Mesenchymal stem cell (in vitro differentiated cells and primary cell): ENCODE measurements at regions not wholly inside any gene's neighbourhood (a gene's known extent, or its start where the extent isn't known, plus 50 kb on each side); places are given as distances from the start of the nearest gene placed in this dataset.

Experiments
- DNase-seq: peaks from one replicate; pipeline ENCODE4 v3.0.0-alpha.2; 2013
- H2AFZ ChIP-seq: one replicate; pipeline ENCODE4 v1.6.1; 2013; ENCODE audit warnings: low read depth, mild to moderate bottlenecking, control low read depth, inconsistent platforms, low read length, moderate library complexity
- H2AK5ac ChIP-seq: 2 replicates; pipeline ENCODE4 v1.6.1; 2013; ENCODE audit warnings: low read length, moderate library complexity, mild to moderate bottlenecking, inconsistent platforms; ENCODE audit not compliant: severe bottlenecking
- H2BK120ac ChIP-seq: one replicate; pipeline ENCODE4 v1.6.1; 2013; ENCODE audit warnings: low read depth, mild to moderate bottlenecking, inconsistent platforms, low read length, moderate library complexity
- H2BK12ac ChIP-seq, 2 experiments: one replicate each; pipeline ENCODE4 v1.6.1; 2013; ENCODE audit warnings: inconsistent platforms in 2 of 2, low read length in 2 of 2, mild to moderate bottlenecking in 2 of 2, moderate library complexity in 2 of 2, control low read depth in 1 of 2
- H2BK15ac ChIP-seq: one replicate; pipeline ENCODE4 v1.6.1; 2013; ENCODE audit warnings: mild to moderate bottlenecking, low read depth, inconsistent platforms; ENCODE audit not compliant: poor library complexity, severe bottlenecking
- H2BK5ac ChIP-seq: 2 replicates; pipeline ENCODE4 v1.6.1; 2013; ENCODE audit warnings: low read depth, mild to moderate bottlenecking, low read length, control low read depth, inconsistent platforms; ENCODE audit not compliant: poor library complexity, severe bottlenecking
- H3K14ac ChIP-seq, 2 experiments: one replicate each; pipeline ENCODE4 v1.6.1; 2013; ENCODE audit warnings: inconsistent platforms in 2 of 2, low read length in 2 of 2, control low read depth in 1 of 2, mild to moderate bottlenecking in 1 of 2, moderate library complexity in 1 of 2
- H3K18ac ChIP-seq, 2 experiments: one replicate each; pipeline ENCODE4 v1.6.1; 2013; ENCODE audit warnings: inconsistent platforms in 2 of 2, low read length in 2 of 2, control low read depth in 1 of 2, low read depth in 1 of 2, mild to moderate bottlenecking in 1 of 2
- H3K23ac ChIP-seq, 2 experiments: one replicate each; pipeline ENCODE4 v1.6.1; 2013; ENCODE audit warnings: inconsistent platforms in 2 of 2, low read length in 2 of 2, mild to moderate bottlenecking in 2 of 2, moderate library complexity in 2 of 2, control low read depth in 1 of 2
- H3K27ac ChIP-seq: 2 replicates; pipeline ENCODE4 v1.5.1; 2013; ENCODE audit warnings: mild to moderate bottlenecking, moderate library complexity, low read length, control low read depth, inconsistent platforms; ENCODE audit not compliant: poor library complexity, severe bottlenecking
- H3K27me3 ChIP-seq, 2 experiments: 2 replicates each; pipeline versions ENCODE4 v1.6.1 to v1.7.0; 2013; ENCODE audit warnings: low read length in 2 of 2, mild to moderate bottlenecking in 2 of 2, moderate library complexity in 2 of 2, control low read depth in 1 of 2, inconsistent platforms in 1 of 2; ENCODE audit not compliant: control insufficient read depth in 1 of 2, insufficient read depth in 1 of 2
- H3K36me3 ChIP-seq, 2 experiments: 2 replicates each; pipeline versions ENCODE4 v1.6.1 to v1.7.0; 2013; ENCODE audit warnings: low read length in 2 of 2, control low read depth in 1 of 2, inconsistent platforms in 1 of 2, low read depth in 1 of 2, mild to moderate bottlenecking in 1 of 2; ENCODE audit not compliant: insufficient read depth in 2 of 2, control insufficient read depth in 1 of 2
- H3K4ac ChIP-seq, 2 experiments: one replicate each; pipeline ENCODE4 v1.6.1; 2013; ENCODE audit warnings: inconsistent platforms in 2 of 2, low read length in 2 of 2, mild to moderate bottlenecking in 2 of 2, moderate library complexity in 2 of 2, control low read depth in 1 of 2, low read depth in 1 of 2
- H3K4me1 ChIP-seq: 2 replicates; pipeline ENCODE4 v1.6.1; 2013; ENCODE audit warnings: low read depth, low read length, control low read depth; ENCODE audit not compliant: control insufficient read depth, insufficient read depth
- H3K4me2 ChIP-seq: 2 replicates; pipeline ENCODE4 v1.6.1; 2013; ENCODE audit warnings: low read length, mild to moderate bottlenecking, inconsistent platforms; ENCODE audit not compliant: poor library complexity, severe bottlenecking
- H3K4me3 ChIP-seq, 2 experiments: 2 replicates each; pipeline versions ENCODE4 v1.5.1 to v1.7.0; 2013; ENCODE audit warnings: low read length in 2 of 2, mild to moderate bottlenecking in 2 of 2, control low read depth in 1 of 2, low read depth in 1 of 2; ENCODE audit not compliant: insufficient read depth in 1 of 2
- H3K79me1 ChIP-seq: replicated peaks from 2 replicates; pipeline ENCODE4 v1.6.1; 2013; ENCODE audit warnings: mild to moderate bottlenecking, control low read depth, low read length, inconsistent platforms; ENCODE audit not compliant: poor library complexity, severe bottlenecking
- H3K9ac ChIP-seq: 2 replicates; pipeline ENCODE4 v1.7.0; 2013; ENCODE audit warnings: mild to moderate bottlenecking, low read length, moderate library complexity
- H3K9me3 ChIP-seq: 2 replicates; pipeline ENCODE4 v1.7.0; 2013; ENCODE audit warnings: mild to moderate bottlenecking, low read length; ENCODE audit not compliant: control insufficient read depth
- H4K8ac ChIP-seq: one replicate; pipeline ENCODE4 v1.6.1; 2013; ENCODE audit warnings: inconsistent platforms, mild to moderate bottlenecking, low read length, moderate library complexity
- H4K91ac ChIP-seq: one replicate; pipeline ENCODE4 v1.6.1; 2013; ENCODE audit warnings: mild to moderate bottlenecking, low read length, inconsistent platforms
- WGBS: methylation state at CpG from one replicate; pipeline ENCODE4 v1.1.7; 2013; ENCODE audit warnings: mixed read lengths; 5-methylcytosine and 5-hydroxymethylcytosine counted together

GRCh38 chr14:47763188-47763854, 87.9 kb upstream of the MDGA2 start:
- no peak overlapping the region for H2BK5ac ChIP-seq
- no peak overlapping the region for H2BK12ac ChIP-seq

GRCh38 chr14:47746986-47747385, 71.6 kb upstream of the MDGA2 start:
- H3K4me2 ChIP-seq = no peak overlapping the region
- no peaks in the 10 kb centered on the region for H3K36me3 ChIP-seq
- H3K9ac ChIP-seq = no peak overlapping the region
- H2BK120ac ChIP-seq = no peak overlapping the region
- H2AK5ac ChIP-seq = no peak overlapping the region
- no peak overlapping the region for H2BK15ac ChIP-seq
- H3K4me1 ChIP-seq = no peaks in the 10 kb centered on the region
- no peak overlapping the region for H3K4ac ChIP-seq
- no peak overlapping the region for H3K23ac ChIP-seq
- no peaks in the 10 kb centered on the region for H3K27me3 ChIP-seq
- no peak overlapping the region for H3K18ac ChIP-seq
- no peak overlapping the region for H3K27ac ChIP-seq
- peaks cover 7% of the 10 kb centered on the region for H3K9me3 ChIP-seq
- H3K14ac ChIP-seq = no peak overlapping the region
- no CpG with 5 or more reads among the region's 1 CpG for WGBS
- H4K91ac ChIP-seq = no peak overlapping the region
- no peak overlapping the region for H2BK12ac ChIP-seq
- H4K8ac ChIP-seq = no peak overlapping the region
- H2AFZ ChIP-seq = no peak overlapping the region
- no peak overlapping the region for H3K4me3 ChIP-seq
- no peak overlapping the region for H2BK5ac ChIP-seq
- DNase-seq = no peak
- no peaks in the 10 kb centered on the region for H3K79me1 ChIP-seq

More at GRCh38 chr14:47763188-47763854, 87.9 kb upstream of the MDGA2 start:
- Histone ChIP-seq H3K18ac (no peak overlapping the region), H3K4me1 (no peaks in the 10 kb centered on the region), H2BK120ac (no peak overlapping the region), H2AK5ac (no peak overlapping the region), H3K4me2 (no peak overlapping the region), H3K4ac (no peak overlapping the region), H4K8ac (no peak overlapping the region), H2BK15ac (no peak overlapping the region), H3K14ac (no peak overlapping the region), H3K9ac (no peak overlapping the region), H3K79me1 (no peaks in the 10 kb centered on the region), H4K91ac (no peak overlapping the region), H3K36me3 (no peaks in the 10 kb centered on the region), H3K27me3 (no peaks in the 10 kb centered on the region), H3K4me3 (no peak overlapping the region), H3K23ac (no peak overlapping the region), H2AFZ (no peak overlapping the region), H3K9me3 (peaks cover 10% of the 10 kb centered on the region), H3K27ac (no peak overlapping the region)
- DNase-seq = no peak
- no CpG with 5 or more reads among the region's 2 CpGs for WGBS

- H2AK5ac ChIP-seq = no peak overlapping the region
- no peaks in the 10 kb centered on the region for H3K4me1 ChIP-seq
- no peak for DNase-seq
- no peaks in the 10 kb centered on the region for H3K79me1 ChIP-seq
- no peaks in the 10 kb centered on the region for H3K36me3 ChIP-seq
- no peak overlapping the region for H4K8ac ChIP-seq
- H2AFZ ChIP-seq = no peak overlapping the region
- H3K4me3 ChIP-seq = no peak overlapping the region
- no peak overlapping the region for H3K18ac ChIP-seq
- H3K27ac ChIP-seq = no peak overlapping the region
- H3K4ac ChIP-seq = no peak overlapping the region
- H3K9ac ChIP-seq = no peak overlapping the region
- H2BK15ac ChIP-seq = no peak overlapping the region
- no peak overlapping the region for H4K91ac ChIP-seq
- no peak overlapping the region for H2BK120ac ChIP-seq
- no peaks in the 10 kb centered on the region for H3K27me3 ChIP-seq
- no peaks in the 10 kb centered on the region for H3K9me3 ChIP-seq
- H2BK5ac ChIP-seq = no peak overlapping the region
- WGBS = no CpG with 5 or more reads among the region's 1 CpG
- H2BK12ac ChIP-seq = no peak overlapping the region
- H3K23ac ChIP-seq = no peak overlapping the region
- no peak overlapping the region for H3K14ac ChIP-seq
- H3K4me2 ChIP-seq = no peak overlapping the region
These were observed 68.8 kb upstream of the MDGA2 start for GRCh38 chr14:47744155-47744554.

GRCh38 chr14:47739541-47739940, 64.1 kb upstream of the MDGA2 start:
- Histone ChIP-seq H3K9ac (no peak overlapping the region), H3K27me3 (no peaks in the 10 kb centered on the region), H3K4me3 (no peak overlapping the region), H3K36me3 (no peaks in the 10 kb centered on the region), H2BK5ac (no peak overlapping the region), H3K14ac (no peak overlapping the region), H2AK5ac (no peak overlapping the region), H3K4me1 (no peaks in the 10 kb centered on the region), H2BK12ac (no peak overlapping the region), H3K18ac (no peak overlapping the region), H4K91ac (no peak overlapping the region), H2BK120ac (no peak overlapping the region), H3K4ac (no peak overlapping the region), H3K27ac (no peak overlapping the region), H2AFZ (no peak overlapping the region), H3K79me1 (no peaks in the 10 kb centered on the region), H4K8ac (no peak overlapping the region), H3K9me3 (no peaks in the 10 kb centered on the region), H2BK15ac (no peak overlapping the region), H3K23ac (no peak overlapping the region), H3K4me2 (no peak overlapping the region)
- no peak for DNase-seq
- no CpG with 5 or more reads among the region's 1 CpG for WGBS
